HG02884 (cell line): ENCODE measurements at regions not wholly inside any gene's neighbourhood (a gene's known extent, or its start where the extent isn't known, plus 50 kb on each side); places are given as distances from the start of the nearest gene placed in this dataset.

ENCODE experiments used
- ATAC-seq: cut with Tn5 transposase; IDR thresholded peaks from one replicate; pipeline ENCODE4 v1.9.1; 2021; ENCODE audit warnings: mild to moderate bottlenecking, moderate library complexity; ENCODE audit not compliant: unreplicated experiment

GRCh38 chr3:150220799-150221198 is 187.3 kb upstream of the TSC22D2 start:
- ATAC-seq, result no peak

DNA sequence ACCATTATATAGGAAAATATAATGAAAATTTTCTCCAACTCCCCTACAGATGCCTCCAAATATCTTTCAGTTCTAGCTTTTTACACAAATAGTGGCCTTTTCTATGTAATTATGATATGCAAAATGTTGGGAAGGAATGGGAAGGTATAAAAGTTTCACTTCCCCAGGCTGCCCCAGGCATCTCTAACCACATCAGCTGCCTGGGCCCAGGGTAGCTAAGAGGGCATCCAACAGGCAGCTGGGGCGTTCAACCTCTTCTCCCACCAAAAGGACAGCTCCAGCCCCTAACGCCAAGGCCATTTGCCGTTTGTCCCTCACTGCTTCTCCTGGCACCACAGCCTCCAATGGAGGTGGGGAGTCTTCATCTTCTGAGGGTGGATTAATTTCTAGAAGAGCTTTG is 188.1 kb upstream of the TSC22D2 start:
- ATAC-seq, result no peak

DNA sequence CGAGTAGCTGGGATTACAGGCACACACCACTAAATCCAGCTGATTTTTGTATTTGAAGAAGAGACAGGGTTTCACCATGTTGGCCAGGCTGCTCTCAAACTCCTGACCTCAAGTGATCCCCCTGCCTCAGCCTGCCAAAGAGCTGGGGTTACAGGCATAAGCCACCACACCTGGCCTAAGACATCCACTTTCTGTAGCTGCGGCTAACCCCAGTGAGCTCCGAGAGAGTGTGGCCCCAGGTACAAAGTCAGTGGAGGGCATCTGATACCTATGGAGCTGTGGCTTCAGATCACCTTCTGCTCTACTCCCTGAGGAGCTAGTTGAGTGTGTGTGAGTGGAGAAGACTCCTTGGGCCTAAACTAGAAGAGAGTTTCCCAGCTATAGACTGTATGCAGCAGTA is 189.3 kb upstream of the TSC22D2 start:
- ATAC-seq, result no peak

DNA sequence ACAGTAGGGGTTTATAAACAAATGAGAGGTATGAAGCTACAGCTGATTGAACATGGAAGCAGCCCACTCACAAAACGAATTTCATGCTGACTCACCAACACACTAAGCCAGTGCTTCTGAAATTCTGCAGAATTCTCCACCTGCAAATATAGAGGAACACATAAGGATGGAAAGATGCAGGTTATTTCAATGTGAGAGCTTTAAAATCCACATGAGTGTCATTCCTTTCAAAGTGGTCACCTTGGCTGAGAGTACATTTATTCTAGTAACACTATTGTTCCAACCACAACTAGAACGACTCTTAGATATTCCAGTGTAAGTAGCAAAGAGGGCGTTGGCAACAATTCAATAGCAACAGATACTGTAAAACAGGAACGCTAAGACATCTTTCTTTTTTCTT is 189.9 kb upstream of the TSC22D2 start:
- no peak for ATAC-seq

- ATAC-seq, result no peak
These were observed 190.4 kb upstream of the TSC22D2 start for GRCh38 chr3:150217691-150218090.

- no peak for ATAC-seq
These were observed 191.1 kb upstream of the TSC22D2 start for GRCh38 chr3:150216866-150217600.

- ATAC-seq, result no peak
These were observed 191.9 kb upstream of the TSC22D2 start for GRCh38 chr3:150216041-150216811.

- ATAC-seq, result no peak
These were observed 192.5 kb upstream of the TSC22D2 start for GRCh38 chr3:150215616-150216015.

GRCh38 chr3:150213577-150213976 is 194.5 kb upstream of the TSC22D2 start:
- no peak for ATAC-seq

DNA sequence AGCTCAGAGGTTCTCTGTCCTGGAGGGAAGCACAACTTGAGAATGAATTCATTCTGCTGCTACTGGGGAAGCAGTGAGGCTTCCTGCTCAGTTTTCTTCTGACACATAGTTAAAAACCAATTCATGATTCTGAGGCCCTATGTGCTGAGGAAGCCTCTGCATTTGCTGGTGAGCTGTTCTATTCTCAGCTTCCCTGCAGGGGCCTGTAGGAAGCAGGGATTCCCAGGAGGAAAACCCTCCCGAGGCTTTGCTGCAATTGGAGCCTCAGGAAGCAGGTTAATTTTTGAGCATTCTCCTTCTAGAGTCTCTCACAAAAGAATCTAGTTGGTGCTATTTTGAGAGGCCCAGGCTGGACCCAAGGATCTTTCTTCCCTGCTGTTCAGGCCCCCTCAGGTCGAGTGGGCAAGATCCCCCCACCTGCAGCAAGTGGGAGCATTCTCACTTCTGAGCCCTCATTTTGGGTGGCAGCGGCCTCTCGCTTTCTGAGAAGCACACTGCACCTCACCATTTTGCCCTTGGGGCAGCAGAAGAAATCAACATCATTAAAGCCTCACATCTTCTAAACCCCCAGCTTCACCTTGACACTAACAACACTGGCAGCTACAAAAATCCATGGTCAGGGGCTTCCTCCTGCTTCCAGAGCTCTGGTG is 197.5 kb upstream of the TSC22D2 start:
- no peak for ATAC-seq

- ATAC-seq, result no peak
These were observed 204.8 kb upstream of the TSC22D2 start for GRCh38 chr3:150203273-150203672.

- no peak for ATAC-seq
These were observed 205.4 kb upstream of the TSC22D2 start for GRCh38 chr3:150202711-150203110.

DNA sequence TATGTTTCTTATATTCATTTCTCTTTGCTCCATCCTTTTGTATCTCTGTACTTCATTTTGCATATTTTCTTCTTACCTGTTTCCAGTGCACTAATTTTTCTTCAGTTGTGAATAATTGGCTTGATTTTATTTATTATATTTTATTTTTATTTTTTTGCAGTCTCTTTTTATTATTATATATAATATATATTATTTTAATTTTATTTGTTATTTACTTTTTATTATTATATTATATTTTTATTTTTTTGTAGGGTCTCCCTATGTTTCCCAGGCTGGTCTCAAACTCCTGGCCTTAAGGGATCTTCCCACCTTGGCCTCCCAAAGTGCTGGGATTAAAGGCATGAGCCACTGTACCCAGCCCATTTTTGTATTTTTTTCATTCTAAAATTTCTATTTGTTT is 213.1 kb upstream of the TSC22D2 start:
- no peak for ATAC-seq

- ATAC-seq, result no peak
These were observed 213.6 kb upstream of the TSC22D2 start for GRCh38 chr3:150194513-150194912.

- ATAC-seq, result no peak
These were observed 213.9 kb upstream of the PFN2 start for GRCh38 chr3:150184426-150185071.

DNA sequence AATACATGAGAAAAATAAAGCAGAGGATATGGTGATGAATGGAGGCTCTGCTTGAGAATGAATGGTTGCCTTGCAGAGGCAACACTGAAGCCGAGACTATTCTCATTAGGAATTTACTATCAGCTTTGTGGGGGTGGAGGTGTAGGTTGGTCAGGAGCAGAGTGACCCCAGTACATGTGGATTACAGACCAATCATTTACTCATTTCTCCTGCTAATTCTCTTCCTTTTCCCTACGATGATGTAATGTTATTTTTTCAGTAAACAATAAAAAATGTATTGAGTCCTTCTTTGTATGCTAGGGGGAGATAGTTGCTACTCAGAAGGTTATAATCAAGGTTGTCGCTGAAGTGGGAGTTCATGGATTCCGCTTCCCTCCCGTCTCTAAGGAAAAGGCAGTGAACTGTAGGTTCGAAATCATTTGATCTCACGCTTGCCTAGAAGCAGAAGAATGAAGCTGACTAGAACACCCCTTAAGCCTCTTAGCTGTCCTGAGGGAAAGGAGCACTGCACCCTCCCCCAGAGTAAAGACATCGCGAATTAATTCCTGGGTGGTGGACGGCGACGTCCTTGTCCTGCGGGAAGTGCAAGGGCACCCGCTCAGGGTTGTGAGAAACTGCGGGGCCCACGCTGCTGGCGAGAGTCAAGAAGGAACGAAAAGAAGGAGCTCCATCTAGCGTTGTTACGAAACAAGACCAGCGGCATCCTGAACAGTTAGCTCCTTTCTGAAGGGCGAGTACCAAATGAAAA is 213.2 kb upstream of the PFN2 start:
- peak; percentile 94 for ATAC-seq

- ATAC-seq, result no peak
These were observed 209.6 kb upstream of the PFN2 start for GRCh38 chr3:150180334-150180733.

- no peak for ATAC-seq
These were observed 208.6 kb upstream of the PFN2 start for GRCh38 chr3:150179330-150179729.

- no peak for ATAC-seq
These were observed 207.1 kb upstream of the PFN2 start for GRCh38 chr3:150177673-150178381.

- no peak for ATAC-seq
These were observed 203.5 kb upstream of the PFN2 start for GRCh38 chr3:150174179-150174578.
